Keratinocyte (primary cell): ENCODE measurements at regions not wholly inside any gene's neighbourhood (a gene's known extent, or its start where the extent isn't known, plus 50 kb on each side); places are given as distances from the start of the nearest gene placed in this dataset.

Source experiments
- DNase-seq: peaks from one replicate; pipeline ENCODE4 v3.0.0-alpha.2; 2011; ENCODE audit warnings: low read depth, missing footprints, low spot score
- FAIRE-seq: peaks from 2 replicates; lab custom pipeline; 2011; peaks lifted over from hg19 to GRCh38; lab: Jason Lieb, UNC
- H2AFZ ChIP-seq: 2 replicates; pipeline ENCODE4 v1.6.0; 2012; ENCODE audit warnings: low read length, control low read depth, inconsistent platforms; ENCODE audit not compliant: control insufficient read depth
- H3K27ac ChIP-seq: 2 replicates; pipeline ENCODE4 v1.5.1; 2011; ENCODE audit warnings: low read length; ENCODE audit not compliant: control insufficient read depth, insufficient read depth
- H3K27me3 ChIP-seq: 3 replicates; pipeline ENCODE4 v1.6.0; 2011; ENCODE audit warnings: low read length; ENCODE audit not compliant: control insufficient read depth, insufficient read depth; ENCODE audit errors: extremely low read depth
- H3K36me3 ChIP-seq, 2 experiments: 2 replicates in 1 of 2; 3 replicates in 1 of 2; pipeline ENCODE4 v1.5.1; 2011; ENCODE audit warnings: low read length in 2 of 2, mild to moderate bottlenecking in 1 of 2; ENCODE audit not compliant: control insufficient read depth in 2 of 2, insufficient read depth in 2 of 2; ENCODE audit errors: extremely low read depth in 1 of 2
- H3K4me1 ChIP-seq: 3 replicates; pipeline ENCODE4 v1.5.1; 2011; ENCODE audit warnings: low read length; ENCODE audit not compliant: control insufficient read depth, insufficient read depth; ENCODE audit errors: extremely low read depth
- H3K4me2 ChIP-seq: 3 replicates; pipeline ENCODE4 v1.6.0; 2011; ENCODE audit warnings: low read depth, low read length; ENCODE audit not compliant: control insufficient read depth, insufficient read depth; ENCODE audit errors: extremely low read depth
- H3K4me3 ChIP-seq, 3 experiments: fragments of 200-600 bp in 1 of 3; sonication (generic) in 1 of 3; 2 replicates in 2 of 3; 3 replicates in 1 of 3; pipeline ENCODE4 v1.5.1; 2011 to 2016; ENCODE audit warnings: low read length in 3 of 3, mild to moderate bottlenecking in 3 of 3, control low read depth in 2 of 3, inconsistent platforms in 1 of 3, low read depth in 1 of 3, mixed read lengths in 1 of 3, mixed run types in 1 of 3, moderate library complexity in 1 of 3; ENCODE audit not compliant: control insufficient read depth in 2 of 3, insufficient read depth in 2 of 3; ENCODE audit errors: extremely low read depth in 1 of 3
- H3K79me2 ChIP-seq: 2 replicates; pipeline ENCODE4 v1.6.0; 2012; ENCODE audit warnings: low read length; ENCODE audit not compliant: control insufficient read depth, insufficient read depth
- H3K9ac ChIP-seq: 3 replicates; pipeline ENCODE4 v1.6.0; 2011; ENCODE audit warnings: low read length; ENCODE audit not compliant: control insufficient read depth, insufficient read depth; ENCODE audit errors: extremely low read depth
- H3K9me1 ChIP-seq: 3 replicates; pipeline ENCODE4 v1.6.0; 2011; ENCODE audit warnings: low read length; ENCODE audit not compliant: control insufficient read depth, insufficient read depth; ENCODE audit errors: extremely low read depth
- H3K9me3 ChIP-seq: 2 replicates; pipeline ENCODE4 v1.5.1; 2012; ENCODE audit warnings: low read depth, low read length; ENCODE audit not compliant: control insufficient read depth
- H4K20me1 ChIP-seq: 3 replicates; pipeline ENCODE4 v1.6.0; 2011; ENCODE audit warnings: low read length; ENCODE audit not compliant: control insufficient read depth, insufficient read depth; ENCODE audit errors: extremely low read depth
- EZH2 ChIP-seq: IDR thresholded peaks from one replicate; pipeline ENCODE4 v1.6.1; 2012; ENCODE audit warnings: inconsistent platforms, mild to moderate bottlenecking, low read length, moderate library complexity
- dilution Hi-C: fragments of 300-500 bp; cut with MboI; formaldehyde crosslinking; loops from one replicate; pipeline ENCODE4 v1.7.0; 2020; ENCODE audit warnings: low sequenced_read_pairs; ENCODE audit not compliant: extremely low pct_ligation_motif_present
- TF ChIP-seq, protein P1 (sequence below), 3 experiments: IDR thresholded peaks in 1 of 3; conservative IDR thresholded peaks in 1 of 3; optimal IDR thresholded peaks in 1 of 3; 2 replicates in 2 of 3; 3 replicates in 1 of 3; pipeline versions ENCODE3 to v1.5.1; 2011; ENCODE audit warnings: low read length in 3 of 3, mild to moderate bottlenecking in 3 of 3, moderate library complexity in 2 of 3, control low read depth in 1 of 3, inconsistent platforms in 1 of 3; ENCODE audit not compliant: insufficient read depth in 2 of 3; ENCODE audit errors: extremely low read depth in 1 of 3

DNA sequence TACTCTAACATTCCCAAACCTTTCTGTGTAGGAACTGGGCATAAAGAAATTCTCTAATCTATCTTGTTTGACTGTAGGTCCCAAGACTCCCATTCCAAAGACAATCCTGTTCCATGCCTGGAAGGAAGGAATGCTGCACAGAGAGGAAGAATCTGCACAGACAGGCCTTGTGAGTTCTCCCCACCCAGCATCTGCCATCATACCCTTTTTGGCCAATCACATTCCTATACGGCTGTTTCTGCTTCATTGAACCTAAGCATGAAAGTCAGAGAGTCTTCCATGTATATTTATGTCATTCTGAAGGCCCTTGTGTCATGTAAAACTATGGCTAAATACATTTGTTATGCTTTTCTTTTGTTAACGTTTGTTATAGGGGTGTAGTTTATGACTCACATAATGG, 667.7 kb upstream of the IGFBP7 start:
- dilution Hi-C loops: no loop called here
- DNase-seq: no peak

DNA sequence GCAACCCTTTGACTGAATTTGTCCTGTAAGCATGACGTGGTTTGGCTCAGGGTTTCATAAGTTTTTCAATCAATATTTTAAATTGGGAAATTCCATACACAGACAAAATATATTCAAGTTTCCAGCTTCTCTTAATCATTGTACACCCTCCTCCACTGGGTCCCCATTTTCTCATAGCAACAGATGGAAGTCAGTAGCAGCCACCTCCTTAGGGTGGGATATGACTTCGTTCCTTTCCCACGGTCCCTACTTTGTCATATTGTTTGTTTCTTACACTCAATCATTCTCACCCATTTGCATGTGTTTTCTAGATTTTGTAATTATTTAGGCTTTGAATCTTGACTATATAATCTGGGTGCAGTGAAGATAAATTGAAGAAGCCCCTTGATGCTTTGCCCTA, 664.5 kb upstream of the IGFBP7 start:
- Histone ChIP-seq H3K9ac (no peak overlapping the region), H3K4me2 (no peak overlapping the region), H4K20me1 (no peaks in the 10 kb centered on the region), H3K9me1 (no peaks in the 10 kb centered on the region), H3K79me2 (no peaks in the 10 kb centered on the region), H3K27me3 (no peaks in the 10 kb centered on the region), H3K36me3 (no peaks in the 10 kb centered on the region), H3K4me3 (no peak overlapping the region), H2AFZ (no peak overlapping the region), H3K27ac (no peak overlapping the region), H3K4me1 (no peaks in the 10 kb centered on the region), H3K9me3 (no peaks in the 10 kb centered on the region)
- no peak for DNase-seq
- TF ChIP-seq EZH2: no peak
- TF ChIP-seq, protein P1, sequence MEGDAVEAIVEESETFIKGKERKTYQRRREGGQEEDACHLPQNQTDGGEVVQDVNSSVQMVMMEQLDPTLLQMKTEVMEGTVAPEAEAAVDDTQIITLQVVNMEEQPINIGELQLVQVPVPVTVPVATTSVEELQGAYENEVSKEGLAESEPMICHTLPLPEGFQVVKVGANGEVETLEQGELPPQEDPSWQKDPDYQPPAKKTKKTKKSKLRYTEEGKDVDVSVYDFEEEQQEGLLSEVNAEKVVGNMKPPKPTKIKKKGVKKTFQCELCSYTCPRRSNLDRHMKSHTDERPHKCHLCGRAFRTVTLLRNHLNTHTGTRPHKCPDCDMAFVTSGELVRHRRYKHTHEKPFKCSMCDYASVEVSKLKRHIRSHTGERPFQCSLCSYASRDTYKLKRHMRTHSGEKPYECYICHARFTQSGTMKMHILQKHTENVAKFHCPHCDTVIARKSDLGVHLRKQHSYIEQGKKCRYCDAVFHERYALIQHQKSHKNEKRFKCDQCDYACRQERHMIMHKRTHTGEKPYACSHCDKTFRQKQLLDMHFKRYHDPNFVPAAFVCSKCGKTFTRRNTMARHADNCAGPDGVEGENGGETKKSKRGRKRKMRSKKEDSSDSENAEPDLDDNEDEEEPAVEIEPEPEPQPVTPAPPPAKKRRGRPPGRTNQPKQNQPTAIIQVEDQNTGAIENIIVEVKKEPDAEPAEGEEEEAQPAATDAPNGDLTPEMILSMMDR (optimal IDR thresholded peaks at IDR 0.05 in 1 of 3, IDR thresholded peaks at IDR 0.05 in 1 of 3, conservative IDR thresholded peaks at IDR 0.05 in 1 of 3; ENCODE audit: extremely low read depth in 1 of 3, insufficient read depth in 2 of 3, low read length in 3 of 3): no peak
- no peak for FAIRE-seq
- dilution Hi-C loops: no loop called here

More for the DNA sequence above, 667.7 kb upstream of the IGFBP7 start:
- no peaks in the 10 kb centered on the region for H3K36me3 ChIP-seq
- no peak overlapping the region for H2AFZ ChIP-seq
- no peaks in the 10 kb centered on the region for H4K20me1 ChIP-seq
- H3K9me1 ChIP-seq: no peaks in the 10 kb centered on the region
- H3K27me3 ChIP-seq: no peaks in the 10 kb centered on the region
- FAIRE-seq: no peak
- H3K9ac ChIP-seq: no peak overlapping the region
- no peaks in the 10 kb centered on the region for H3K9me3 ChIP-seq
- no peak for TF ChIP-seq EZH2
- TF ChIP-seq, protein P1 (optimal IDR thresholded peaks at IDR 0.05 in 1 of 3, IDR thresholded peaks at IDR 0.05 in 1 of 3, conservative IDR thresholded peaks at IDR 0.05 in 1 of 3; ENCODE audit: extremely low read depth in 1 of 3, insufficient read depth in 2 of 3, low read length in 3 of 3): no peak
- no peaks in the 10 kb centered on the region for H3K79me2 ChIP-seq
- no peak overlapping the region for H3K4me2 ChIP-seq
- H3K27ac ChIP-seq: no peak overlapping the region
- H3K4me1 ChIP-seq: no peaks in the 10 kb centered on the region
- no peak overlapping the region for H3K4me3 ChIP-seq
